ENCODE measurements at regions not wholly inside any gene's neighbourhood (a gene's known extent, or its start where the extent isn't known, plus 50 kb on each side); places are given as distances from the start of the nearest gene placed in this dataset.

DNA sequence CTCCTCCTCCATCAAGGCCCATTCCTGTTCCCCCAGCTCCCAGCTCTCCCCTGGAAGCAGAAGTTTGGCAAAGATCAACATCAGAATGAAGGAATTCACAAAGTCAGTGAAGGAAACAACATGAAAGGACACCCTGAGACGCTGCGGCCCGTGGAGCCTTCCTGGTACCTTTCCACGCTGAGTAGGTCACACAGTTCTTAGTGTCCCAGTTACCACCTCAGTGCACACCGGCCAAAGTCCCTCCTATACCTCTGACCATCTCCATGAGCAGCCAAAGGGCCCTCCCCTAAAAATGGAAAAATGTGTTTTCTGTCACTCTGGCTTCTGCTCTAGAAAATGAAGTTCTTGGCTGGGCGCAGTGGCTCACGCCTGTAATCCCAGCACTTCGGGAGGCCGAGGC, 191.6 kb upstream of the AGAP1 start:
- Histone ChIP-seq H3K27ac (ENCODE audit: low read length) (no peak overlapping the region), H3K9ac (ENCODE audit: low read length in 2 of 2) (no peak overlapping the region), H3K27me3 (ENCODE audit: control insufficient read depth in 1 of 2, insufficient read depth in 2 of 2, low read length in 2 of 2) (peaks cover 0 to 6% of the 10 kb centered on the region in 2 donors), H3K36me3 (ENCODE audit: control insufficient read depth in 2 of 2, insufficient read depth in 2 of 2, low read length in 2 of 2) (no peaks in the 10 kb centered on the region), H3K4me1 (ENCODE audit: control insufficient read depth, insufficient read depth, low read length) (no peaks in the 10 kb centered on the region), H3K4me3 (ENCODE audit: low read length in 2 of 2) (no peak overlapping the region), H3K9me3 (ENCODE audit: control insufficient read depth in 2 of 2, low read length in 2 of 2) (no peaks in the 10 kb centered on the region)

DNA sequence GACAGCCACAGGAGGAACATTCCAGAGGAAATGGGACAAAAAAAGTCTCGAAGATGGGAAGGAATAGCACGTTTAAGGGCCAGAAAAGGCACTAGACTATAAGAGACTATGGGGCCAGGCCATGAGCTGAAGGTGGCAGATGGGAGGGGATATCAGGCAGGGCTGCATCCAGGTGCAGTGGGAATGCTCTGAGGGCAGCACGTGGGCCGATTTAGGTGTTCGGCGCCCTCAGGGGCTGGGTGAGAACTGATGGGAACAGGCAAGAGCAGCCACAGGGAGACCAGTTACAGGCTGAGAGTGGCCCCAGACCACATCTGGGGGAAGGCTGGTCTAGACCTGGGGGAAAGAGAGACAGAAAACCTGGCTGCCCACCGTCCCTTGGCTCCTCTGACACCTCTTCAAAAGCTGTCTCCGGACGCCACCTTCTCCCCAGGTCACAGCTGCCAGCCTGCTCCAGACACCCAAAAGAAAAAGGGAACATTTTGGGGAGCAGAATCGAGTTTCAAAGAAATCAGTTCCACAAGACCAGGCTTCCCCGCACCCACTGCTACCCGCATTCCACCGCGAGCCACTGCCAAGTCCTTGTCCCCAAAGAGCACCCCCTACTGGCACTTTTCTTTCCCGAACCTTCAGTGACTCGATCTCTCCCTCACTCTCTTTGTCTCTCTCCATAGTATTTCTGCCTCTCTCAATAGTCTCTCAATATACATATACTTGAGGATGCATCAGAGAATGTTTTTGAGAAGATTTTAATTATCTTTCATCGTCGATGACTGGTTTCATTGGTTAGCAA, 190.1 kb upstream of the AGAP1 start:
- Histone ChIP-seq H3K36me3 (ENCODE audit: control insufficient read depth in 2 of 2, insufficient read depth in 2 of 2, low read length in 2 of 2) (no peaks in the 10 kb centered on the region), H3K27me3 (ENCODE audit: control insufficient read depth in 1 of 2, insufficient read depth in 2 of 2, low read length in 2 of 2) (peaks cover 0 to 6% of the 10 kb centered on the region in 2 donors), H3K27ac (ENCODE audit: low read length) (no peak overlapping the region), H3K4me1 (ENCODE audit: control insufficient read depth, insufficient read depth, low read length) (no peaks in the 10 kb centered on the region), H3K9me3 (ENCODE audit: control insufficient read depth in 2 of 2, low read length in 2 of 2) (no peaks in the 10 kb centered on the region), H3K9ac (ENCODE audit: low read length in 2 of 2) (no peak overlapping the region), H3K4me3 (ENCODE audit: low read length in 2 of 2) (no peak overlapping the region)

DNA sequence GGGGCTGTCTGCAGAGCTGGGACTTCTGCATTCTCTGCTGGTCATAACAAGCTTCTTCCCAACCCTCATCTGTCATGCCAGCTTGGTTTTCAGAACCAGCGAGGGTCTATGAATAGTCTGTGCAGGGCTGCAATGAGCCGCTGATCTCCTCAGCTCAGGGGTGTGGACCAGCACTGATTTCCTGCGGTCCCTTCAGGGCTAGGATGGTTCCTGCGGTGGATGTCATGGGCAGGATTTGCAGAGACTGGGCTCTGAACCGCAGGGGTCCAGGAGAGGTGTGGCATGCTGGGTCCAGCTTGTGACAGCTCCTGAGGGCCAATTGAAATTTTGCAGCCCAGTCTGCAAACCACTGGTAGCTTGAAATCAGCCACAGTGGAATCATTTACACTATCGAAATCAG, 188.2 kb upstream of the AGAP1 start:
- Histone ChIP-seq H3K4me3 (ENCODE audit: low read length in 2 of 2) (no peak overlapping the region), H3K36me3 (ENCODE audit: control insufficient read depth in 2 of 2, insufficient read depth in 2 of 2, low read length in 2 of 2) (no peaks in the 10 kb centered on the region), H3K4me1 (ENCODE audit: control insufficient read depth, insufficient read depth, low read length) (no peaks in the 10 kb centered on the region), H3K9me3 (ENCODE audit: control insufficient read depth in 2 of 2, low read length in 2 of 2) (no peaks in the 10 kb centered on the region), H3K27me3 (ENCODE audit: control insufficient read depth in 1 of 2, insufficient read depth in 2 of 2, low read length in 2 of 2) (peaks cover 0 to 5% of the 10 kb centered on the region in 2 donors), H3K9ac (ENCODE audit: low read length in 2 of 2) (no peak overlapping the region), H3K27ac (ENCODE audit: low read length) (no peak overlapping the region)

DNA sequence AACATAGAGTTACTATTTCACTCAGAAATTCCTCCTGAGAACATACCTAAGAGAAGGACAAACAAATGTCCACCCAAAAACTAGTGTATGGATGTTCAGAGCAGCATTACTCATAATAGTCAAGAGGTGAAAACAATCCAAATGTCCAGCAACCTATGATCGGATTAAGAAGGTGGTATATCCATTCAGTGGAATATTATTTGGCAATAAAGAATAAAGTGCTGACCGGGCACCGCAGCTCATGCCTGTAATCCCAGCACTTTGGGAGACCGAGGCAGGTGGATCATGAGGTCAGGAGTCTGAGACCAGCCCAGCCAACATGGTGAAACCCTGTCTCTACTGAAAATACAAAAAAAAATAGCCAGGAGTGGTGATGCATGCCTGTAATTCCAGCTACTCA, 182.8 kb upstream of the AGAP1 start:
- peaks cover 2% of the 10 kb centered on the region for H3K4me1 ChIP-seq (ENCODE audit: control insufficient read depth, insufficient read depth, low read length)
- no peaks in the 10 kb centered on the region for H3K36me3 ChIP-seq (ENCODE audit: control insufficient read depth in 2 of 2, insufficient read depth in 2 of 2, low read length in 2 of 2)
- H3K9me3 ChIP-seq (ENCODE audit: control insufficient read depth in 2 of 2, low read length in 2 of 2) = peaks cover 2 to 6% of the 10 kb centered on the region in 2 donors
- H3K27ac ChIP-seq (ENCODE audit: low read length) = no peak overlapping the region
- no peaks in the 10 kb centered on the region for H3K27me3 ChIP-seq (ENCODE audit: control insufficient read depth in 1 of 2, insufficient read depth in 2 of 2, low read length in 2 of 2)
- H3K4me3 ChIP-seq (ENCODE audit: low read length in 2 of 2) = no peak overlapping the region
- no peak overlapping the region for H3K9ac ChIP-seq (ENCODE audit: low read length in 2 of 2)

DNA sequence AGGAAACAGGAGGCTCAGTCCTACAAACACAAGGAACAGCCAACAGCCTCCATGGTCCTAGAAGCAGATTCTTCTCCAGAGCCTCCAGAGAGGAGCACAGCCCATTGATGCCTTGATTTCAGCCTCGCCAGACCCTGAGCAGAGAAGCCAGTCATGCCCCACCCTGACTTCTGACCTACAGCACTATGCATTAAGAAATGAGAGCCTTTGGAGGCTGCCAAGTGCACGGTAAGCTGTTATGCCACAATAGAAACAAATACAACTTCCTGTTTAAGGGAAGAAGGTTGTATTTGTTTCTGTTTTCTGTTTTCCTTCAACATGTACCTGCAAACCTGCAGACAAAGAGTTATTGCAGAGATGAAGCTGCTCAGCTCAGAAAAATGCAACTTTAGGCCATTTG, 181.3 kb upstream of the AGAP1 start:
- Histone ChIP-seq H3K4me1 (ENCODE audit: control insufficient read depth, insufficient read depth, low read length) (peaks cover 2% of the 10 kb centered on the region), H3K4me3 (ENCODE audit: low read length in 2 of 2) (no peak overlapping the region), H3K27ac (ENCODE audit: low read length) (no peak overlapping the region), H3K9ac (ENCODE audit: low read length in 2 of 2) (no peak overlapping the region), H3K27me3 (ENCODE audit: control insufficient read depth in 1 of 2, insufficient read depth in 2 of 2, low read length in 2 of 2) (no peaks in the 10 kb centered on the region), H3K36me3 (ENCODE audit: control insufficient read depth in 2 of 2, insufficient read depth in 2 of 2, low read length in 2 of 2) (no peaks in the 10 kb centered on the region), H3K9me3 (ENCODE audit: control insufficient read depth in 2 of 2, low read length in 2 of 2) (peaks cover 2 to 6% of the 10 kb centered on the region in 2 donors)

DNA sequence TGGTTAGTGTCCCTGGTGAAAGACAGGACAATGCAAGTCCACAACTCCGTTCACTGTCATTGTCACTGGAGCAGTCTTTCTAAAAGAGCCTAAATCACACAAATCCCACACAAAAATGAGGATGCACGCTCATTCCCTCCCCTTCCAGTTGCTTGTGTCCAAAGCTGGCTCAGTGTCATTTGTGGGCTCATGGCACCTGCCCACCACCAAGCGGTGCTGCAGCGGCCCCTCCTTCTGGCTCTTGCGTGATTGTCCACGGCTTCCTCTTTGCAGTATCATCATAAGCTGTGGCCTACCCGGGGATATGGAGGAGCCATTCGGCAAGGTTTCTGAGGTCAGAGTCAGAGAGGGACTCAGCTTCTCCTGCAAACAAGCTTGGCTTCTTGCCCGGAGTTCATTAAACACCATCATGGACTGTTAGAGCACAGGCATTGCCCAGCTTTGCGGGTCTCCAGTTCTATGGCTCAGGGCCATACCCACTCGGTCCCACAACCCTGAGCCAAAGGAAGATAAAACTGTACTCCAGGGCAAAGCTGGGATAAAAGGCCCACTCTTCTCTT, 179.4 kb upstream of the AGAP1 start:
- Histone ChIP-seq H3K4me3 (ENCODE audit: low read length in 2 of 2) (no peak overlapping the region), H3K9ac (ENCODE audit: low read length in 2 of 2) (no peak overlapping the region), H3K9me3 (ENCODE audit: control insufficient read depth in 2 of 2, low read length in 2 of 2) (peaks cover 2 to 6% of the 10 kb centered on the region in 2 donors), H3K27ac (ENCODE audit: low read length) (no peak overlapping the region), H3K4me1 (ENCODE audit: control insufficient read depth, insufficient read depth, low read length) (peaks cover 2% of the 10 kb centered on the region), H3K27me3 (ENCODE audit: control insufficient read depth in 1 of 2, insufficient read depth in 2 of 2, low read length in 2 of 2) (no peaks in the 10 kb centered on the region), H3K36me3 (ENCODE audit: control insufficient read depth in 2 of 2, insufficient read depth in 2 of 2, low read length in 2 of 2) (no peaks in the 10 kb centered on the region)

DNA sequence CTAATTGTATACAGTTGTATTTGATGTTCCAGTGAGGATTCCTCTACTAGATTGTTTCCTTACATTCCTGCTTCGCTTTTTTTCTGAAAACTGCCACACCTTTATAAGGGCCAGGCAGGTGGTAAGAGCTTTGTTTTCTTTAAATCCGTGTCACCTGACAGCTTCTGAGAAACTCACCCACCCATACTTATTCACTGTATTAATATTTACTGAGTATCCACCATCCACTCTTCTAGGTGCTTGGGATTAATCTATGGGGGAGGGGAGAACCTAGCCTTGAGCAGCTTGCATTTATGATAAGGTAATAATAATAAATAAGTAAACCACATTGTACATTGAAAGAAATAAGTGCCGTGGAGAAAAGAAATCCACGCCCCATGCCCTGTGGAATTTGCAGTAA, 174.7 kb upstream of the AGAP1 start:
- Histone ChIP-seq H3K4me1 (ENCODE audit: control insufficient read depth, insufficient read depth, low read length) (peaks cover 2% of the 10 kb centered on the region), H3K9me3 (ENCODE audit: control insufficient read depth in 2 of 2, low read length in 2 of 2) (no peaks in the 10 kb centered on the region), H3K27me3 (ENCODE audit: control insufficient read depth in 1 of 2, insufficient read depth in 2 of 2, low read length in 2 of 2) (peaks cover 7 to 8% of the 10 kb centered on the region in 2 donors), H3K9ac (ENCODE audit: low read length in 2 of 2) (no peak overlapping the region), H3K4me3 (ENCODE audit: low read length in 2 of 2) (no peak overlapping the region), H3K36me3 (ENCODE audit: control insufficient read depth in 2 of 2, insufficient read depth in 2 of 2, low read length in 2 of 2) (no peaks in the 10 kb centered on the region), H3K27ac (ENCODE audit: low read length) (no peak overlapping the region)

DNA sequence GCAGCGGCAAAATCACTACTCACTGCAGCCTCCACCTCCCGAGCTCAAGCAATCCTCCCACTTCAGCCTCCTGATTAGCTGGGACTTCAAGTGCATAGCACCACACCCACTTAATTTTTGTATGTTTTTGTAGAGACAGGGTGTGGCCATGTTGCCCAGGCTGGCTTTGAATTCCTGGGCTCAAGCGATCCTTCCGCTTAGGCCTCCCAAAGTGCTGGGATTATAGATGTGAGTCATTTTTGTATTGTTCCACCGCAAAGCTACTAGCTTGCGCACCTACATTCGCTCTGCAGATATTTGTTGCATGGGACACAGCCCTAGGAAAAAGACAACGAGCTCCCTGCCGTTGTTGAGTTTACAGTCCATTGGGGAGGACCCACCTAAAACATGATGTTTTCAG, 173.5 kb upstream of the AGAP1 start:
- H3K36me3 ChIP-seq (ENCODE audit: control insufficient read depth in 2 of 2, insufficient read depth in 2 of 2, low read length in 2 of 2) = no peaks in the 10 kb centered on the region
- peaks cover 11 to 13% of the 10 kb centered on the region in 2 donors for H3K27me3 ChIP-seq (ENCODE audit: control insufficient read depth in 1 of 2, insufficient read depth in 2 of 2, low read length in 2 of 2)

DNA sequence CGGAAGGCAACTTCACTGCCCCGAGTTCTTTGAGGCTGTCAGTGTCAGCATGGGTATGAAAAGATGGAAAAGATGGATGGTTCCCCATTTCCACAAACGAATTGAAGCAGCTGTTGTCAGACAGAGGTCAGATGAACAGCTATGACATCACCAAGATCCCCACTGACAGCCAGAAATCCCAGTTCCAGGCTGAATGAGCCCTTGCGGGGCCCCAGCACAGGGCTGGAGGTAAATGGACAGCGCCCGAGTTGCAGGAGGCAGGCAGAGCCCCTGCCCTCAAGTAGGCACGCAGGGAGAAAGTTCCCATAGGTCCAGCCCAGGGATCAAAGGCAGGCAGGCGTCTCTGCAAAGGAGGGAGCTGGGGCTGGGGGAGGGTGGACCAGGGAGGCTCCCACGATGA, 169.5 kb upstream of the AGAP1 start:
- H3K27me3 ChIP-seq (ENCODE audit: control insufficient read depth in 1 of 2, insufficient read depth in 2 of 2, low read length in 2 of 2) = peaks cover 11 to 13% of the 10 kb centered on the region in 2 donors
- H3K36me3 ChIP-seq (ENCODE audit: control insufficient read depth in 2 of 2, insufficient read depth in 2 of 2, low read length in 2 of 2) = no peaks in the 10 kb centered on the region
- H3K4me3 ChIP-seq (ENCODE audit: low read length in 2 of 2) = no peak overlapping the region
- no peaks in the 10 kb centered on the region for H3K9me3 ChIP-seq (ENCODE audit: control insufficient read depth in 2 of 2, low read length in 2 of 2)
- H3K4me1 ChIP-seq (ENCODE audit: control insufficient read depth, insufficient read depth, low read length) = no peaks in the 10 kb centered on the region
- no peak overlapping the region for H3K9ac ChIP-seq (ENCODE audit: low read length in 2 of 2)
- no peak overlapping the region for H3K27ac ChIP-seq (ENCODE audit: low read length)

More for the DNA sequence above, 173.5 kb upstream of the AGAP1 start:
- Histone ChIP-seq H3K9ac (ENCODE audit: low read length in 2 of 2) (no peak overlapping the region), H3K4me3 (ENCODE audit: low read length in 2 of 2) (no peak overlapping the region), H3K27ac (ENCODE audit: low read length) (no peak overlapping the region), H3K4me1 (ENCODE audit: control insufficient read depth, insufficient read depth, low read length) (no peaks in the 10 kb centered on the region), H3K9me3 (ENCODE audit: control insufficient read depth in 2 of 2, low read length in 2 of 2) (no peaks in the 10 kb centered on the region)

DNA sequence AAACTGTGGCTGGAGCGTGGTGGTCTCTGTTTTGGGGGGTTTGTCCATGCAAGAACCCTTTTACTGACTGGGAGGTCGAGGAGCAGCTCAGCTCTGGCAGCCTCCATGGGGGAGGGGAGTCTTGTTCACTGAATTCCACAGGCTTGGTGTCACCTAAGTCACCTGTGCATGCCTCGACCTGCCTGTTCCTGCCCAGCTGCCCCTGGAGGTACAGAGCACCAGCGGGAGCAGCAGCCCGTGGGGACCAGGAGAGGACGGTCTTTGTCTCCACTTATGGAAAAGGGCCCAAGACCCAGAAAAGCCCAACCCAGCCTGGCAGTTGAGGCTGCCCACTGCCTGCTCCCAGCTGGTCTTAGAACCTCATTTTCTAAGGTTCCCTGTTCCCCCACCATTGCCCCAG, 168.7 kb upstream of the AGAP1 start:
- H3K27me3 ChIP-seq (ENCODE audit: control insufficient read depth in 1 of 2, insufficient read depth in 2 of 2, low read length in 2 of 2) = peaks cover 11 to 13% of the 10 kb centered on the region in 2 donors
- no peaks in the 10 kb centered on the region for H3K9me3 ChIP-seq (ENCODE audit: control insufficient read depth in 2 of 2, low read length in 2 of 2)
- no peak overlapping the region for H3K9ac ChIP-seq (ENCODE audit: low read length in 2 of 2)
- no peak overlapping the region for H3K27ac ChIP-seq (ENCODE audit: low read length)
- no peaks in the 10 kb centered on the region for H3K4me1 ChIP-seq (ENCODE audit: control insufficient read depth, insufficient read depth, low read length)
- H3K4me3 ChIP-seq (ENCODE audit: low read length in 2 of 2) = no peak overlapping the region
- no peaks in the 10 kb centered on the region for H3K36me3 ChIP-seq (ENCODE audit: control insufficient read depth in 2 of 2, insufficient read depth in 2 of 2, low read length in 2 of 2)

DNA sequence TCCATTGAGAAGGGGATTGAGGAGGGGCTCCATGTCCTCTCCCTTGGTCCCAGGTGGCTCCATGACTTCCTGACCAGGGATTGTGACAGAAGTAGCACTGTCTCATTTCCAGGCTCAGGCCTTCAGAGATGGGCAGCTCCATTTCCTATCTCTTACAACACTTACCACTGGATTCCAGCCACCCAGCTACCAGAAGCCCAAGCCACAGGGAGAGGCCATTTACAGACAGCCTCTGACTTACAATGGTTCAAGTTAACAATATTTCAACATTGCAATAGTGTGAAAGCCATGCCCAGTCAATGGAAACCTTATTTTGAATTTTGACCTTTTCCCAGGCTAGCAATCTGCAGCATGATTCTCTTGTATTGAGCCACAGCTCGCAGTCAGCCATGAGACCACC, 164.9 kb upstream of the AGAP1 start:
- H3K4me3 ChIP-seq (ENCODE audit: low read length in 2 of 2) = no peak overlapping the region
- no peaks in the 10 kb centered on the region for H3K36me3 ChIP-seq (ENCODE audit: control insufficient read depth in 2 of 2, insufficient read depth in 2 of 2, low read length in 2 of 2)
- peaks cover 0 to 6% of the 10 kb centered on the region in 2 donors for H3K9me3 ChIP-seq (ENCODE audit: control insufficient read depth in 2 of 2, low read length in 2 of 2)
- no peak overlapping the region for H3K27ac ChIP-seq (ENCODE audit: low read length)
- no peak overlapping the region for H3K9ac ChIP-seq (ENCODE audit: low read length in 2 of 2)
- peaks cover 5 to 9% of the 10 kb centered on the region in 2 donors for H3K27me3 ChIP-seq (ENCODE audit: control insufficient read depth in 1 of 2, insufficient read depth in 2 of 2, low read length in 2 of 2)
- no peaks in the 10 kb centered on the region for H3K4me1 ChIP-seq (ENCODE audit: control insufficient read depth, insufficient read depth, low read length)
